Astrocyte (in vitro differentiated cells and primary cell): ENCODE measurements at regions not wholly inside any gene's neighbourhood (a gene's known extent, or its start where the extent isn't known, plus 50 kb on each side); places are given as distances from the start of the nearest gene placed in this dataset.

ENCODE experiments used
- DNase-seq: peaks from one replicate; pipeline ENCODE4 v3.0.0-alpha.2; 2010; ENCODE audit warnings: low read depth
- FAIRE-seq: peaks from 2 replicates; lab custom pipeline; 2011; peaks lifted over from hg19 to GRCh38; lab: Jason Lieb, UNC
- H2AFZ ChIP-seq: 2 replicates; pipeline ENCODE4 v1.6.0; 2012; ENCODE audit warnings: low read depth, low read length, inconsistent platforms
- H3K27ac ChIP-seq: 2 replicates; pipeline ENCODE4 v1.5.1; 2011; ENCODE audit warnings: low read depth, low read length, inconsistent platforms
- H3K27me3 ChIP-seq: 2 replicates; pipeline ENCODE4 v1.6.0; 2011; ENCODE audit warnings: low read length, inconsistent platforms; ENCODE audit not compliant: insufficient read depth
- H3K36me3 ChIP-seq: 2 replicates; pipeline ENCODE4 v1.5.1; 2011; ENCODE audit warnings: low read length, inconsistent platforms; ENCODE audit not compliant: insufficient read depth
- H3K4me1 ChIP-seq: 2 replicates; pipeline ENCODE4 v1.5.1; 2011; ENCODE audit warnings: low read length, inconsistent platforms; ENCODE audit not compliant: insufficient read depth
- H3K4me2 ChIP-seq: 2 replicates; pipeline ENCODE4 v1.6.0; 2012; ENCODE audit warnings: low read length, inconsistent platforms
- H3K4me3 ChIP-seq: 2 replicates; pipeline ENCODE4 v1.5.1; 2011; ENCODE audit warnings: low read depth, mild to moderate bottlenecking, low read length, inconsistent platforms; ENCODE audit not compliant: insufficient read depth
- H3K79me2 ChIP-seq: 2 replicates; pipeline ENCODE4 v1.6.0; 2012; ENCODE audit warnings: mild to moderate bottlenecking, low read length, inconsistent platforms; ENCODE audit not compliant: insufficient read depth
- H3K9ac ChIP-seq: 2 replicates; pipeline ENCODE4 v1.6.0; 2012; ENCODE audit warnings: mild to moderate bottlenecking, low read length, inconsistent platforms
- H3K9me3 ChIP-seq: 2 replicates; pipeline ENCODE4 v1.5.1; 2012; ENCODE audit warnings: low read depth, mild to moderate bottlenecking, low read length, inconsistent platforms; ENCODE audit not compliant: insufficient read depth
- H4K20me1 ChIP-seq: 2 replicates; pipeline ENCODE4 v1.6.0; 2012; ENCODE audit warnings: low read length, inconsistent platforms; ENCODE audit not compliant: insufficient read depth
- H3K27ac Mint-ChIP-seq: one replicate; pipeline ENCODE4 v1.8.0; 2021; ENCODE audit warnings: mild to moderate bottlenecking, mixed read lengths; ENCODE audit not compliant: unreplicated experiment
- H3K27me3 Mint-ChIP-seq: one replicate; pipeline ENCODE4 v1.8.0; 2021; ENCODE audit warnings: low read depth, mixed read lengths; ENCODE audit not compliant: unreplicated experiment
- H3K36me3 Mint-ChIP-seq: one replicate; pipeline ENCODE4 v1.8.0; 2021; ENCODE audit warnings: low read depth, mixed read lengths; ENCODE audit not compliant: unreplicated experiment
- H3K4me1 Mint-ChIP-seq: one replicate; pipeline ENCODE4 v1.8.0; 2021; ENCODE audit warnings: low read depth, mixed read lengths; ENCODE audit not compliant: unreplicated experiment
- H3K4me3 Mint-ChIP-seq: one replicate; pipeline ENCODE4 v1.8.0; 2021; ENCODE audit warnings: mild to moderate bottlenecking, moderate library complexity, mixed read lengths; ENCODE audit not compliant: unreplicated experiment
- H3K9me3 Mint-ChIP-seq: one replicate; pipeline ENCODE4 v1.8.0; 2021; ENCODE audit warnings: mild to moderate bottlenecking, mixed read lengths; ENCODE audit not compliant: unreplicated experiment
- EZH2 ChIP-seq: IDR thresholded peaks from 2 replicates; pipeline ENCODE4 v1.6.1; 2012; ENCODE audit warnings: mild to moderate bottlenecking, low read length, inconsistent platforms; ENCODE audit not compliant: insufficient read depth
- TF ChIP-seq, protein P1 (sequence below): IDR thresholded peaks from 2 replicates; pipeline ENCODE4 v1.5.1; 2011; ENCODE audit warnings: low read depth, mild to moderate bottlenecking, inconsistent platforms, low read length, moderate library complexity; ENCODE audit not compliant: insufficient read depth

DNA sequence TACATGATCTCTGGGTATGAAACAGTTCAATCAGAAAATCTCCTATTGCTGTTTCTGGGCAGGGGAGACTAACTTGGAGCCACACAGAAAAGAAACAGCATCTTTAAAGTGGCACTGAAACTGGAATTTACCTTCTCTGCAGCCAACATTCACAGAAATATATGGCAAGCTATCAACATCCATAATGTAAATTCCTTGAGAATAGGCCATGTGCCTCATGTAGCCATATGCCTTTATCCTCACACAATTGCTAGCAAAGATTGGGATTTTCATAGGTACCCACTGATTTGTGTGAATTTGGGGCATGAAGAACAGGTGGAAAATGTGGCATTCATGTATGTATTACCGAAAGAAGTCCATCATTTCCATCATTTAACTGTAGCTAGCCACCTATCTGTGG is 386.3 kb upstream of the TMCO5A start:
- Histone ChIP-seq H3K9ac (no peak overlapping the region), H3K27me3 (no peaks in the 10 kb centered on the region), H4K20me1 (no peaks in the 10 kb centered on the region), H3K79me2 (no peaks in the 10 kb centered on the region), H3K4me3 (no peak overlapping the region), H3K27ac (no peak overlapping the region), H3K4me1 (no peaks in the 10 kb centered on the region), H3K9me3 (no peaks in the 10 kb centered on the region), H3K36me3 (no peaks in the 10 kb centered on the region), H2AFZ (no peak overlapping the region), H3K4me2 (no peak overlapping the region)
- TF ChIP-seq EZH2: no peak
- TF ChIP-seq, protein P1, sequence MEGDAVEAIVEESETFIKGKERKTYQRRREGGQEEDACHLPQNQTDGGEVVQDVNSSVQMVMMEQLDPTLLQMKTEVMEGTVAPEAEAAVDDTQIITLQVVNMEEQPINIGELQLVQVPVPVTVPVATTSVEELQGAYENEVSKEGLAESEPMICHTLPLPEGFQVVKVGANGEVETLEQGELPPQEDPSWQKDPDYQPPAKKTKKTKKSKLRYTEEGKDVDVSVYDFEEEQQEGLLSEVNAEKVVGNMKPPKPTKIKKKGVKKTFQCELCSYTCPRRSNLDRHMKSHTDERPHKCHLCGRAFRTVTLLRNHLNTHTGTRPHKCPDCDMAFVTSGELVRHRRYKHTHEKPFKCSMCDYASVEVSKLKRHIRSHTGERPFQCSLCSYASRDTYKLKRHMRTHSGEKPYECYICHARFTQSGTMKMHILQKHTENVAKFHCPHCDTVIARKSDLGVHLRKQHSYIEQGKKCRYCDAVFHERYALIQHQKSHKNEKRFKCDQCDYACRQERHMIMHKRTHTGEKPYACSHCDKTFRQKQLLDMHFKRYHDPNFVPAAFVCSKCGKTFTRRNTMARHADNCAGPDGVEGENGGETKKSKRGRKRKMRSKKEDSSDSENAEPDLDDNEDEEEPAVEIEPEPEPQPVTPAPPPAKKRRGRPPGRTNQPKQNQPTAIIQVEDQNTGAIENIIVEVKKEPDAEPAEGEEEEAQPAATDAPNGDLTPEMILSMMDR: no peak
- no peak overlapping the region for H3K27ac Mint-ChIP-seq
- no peaks in the 10 kb centered on the region for H3K36me3 Mint-ChIP-seq
- H3K4me3 Mint-ChIP-seq: no peak overlapping the region
- H3K9me3 Mint-ChIP-seq: no peaks in the 10 kb centered on the region
- H3K4me1 Mint-ChIP-seq: no peaks in the 10 kb centered on the region
- FAIRE-seq (no peak), DNase-seq (no peak)
- H3K27me3 Mint-ChIP-seq: no peaks in the 10 kb centered on the region

DNA sequence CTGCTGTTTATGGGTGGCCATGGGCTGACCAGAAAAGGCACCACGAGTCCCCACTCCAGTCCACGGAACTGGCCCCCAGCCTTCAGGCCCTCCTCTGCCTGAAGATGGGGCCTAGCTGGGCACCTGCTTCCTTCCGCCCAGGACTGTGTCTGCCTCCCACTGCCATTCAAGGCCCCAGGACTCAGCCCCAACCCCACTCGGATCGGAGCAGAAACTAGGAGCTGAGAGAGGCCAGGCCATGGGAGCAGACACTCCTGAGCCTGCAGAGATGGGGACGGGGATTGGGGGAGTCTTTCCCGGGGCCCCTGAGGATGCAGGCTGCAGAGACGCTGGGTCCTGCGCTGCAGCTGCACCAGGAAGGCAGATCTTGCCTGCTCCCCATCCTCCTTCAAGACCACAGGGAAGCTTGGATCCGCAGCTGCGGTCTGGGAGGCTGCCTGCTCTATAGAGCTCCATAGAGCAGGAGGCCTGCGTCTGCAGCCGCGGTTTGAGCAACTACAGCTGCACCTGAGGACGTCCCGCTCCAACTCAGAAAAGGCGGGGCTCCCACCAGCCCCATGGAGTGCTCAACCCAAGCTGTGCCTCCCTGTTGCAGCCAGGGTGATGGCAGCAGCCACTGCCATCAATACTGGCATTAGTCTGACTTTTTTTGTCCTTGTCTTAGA is 383.9 kb upstream of the TMCO5A start:
- no peaks in the 10 kb centered on the region for H3K9me3 Mint-ChIP-seq
- H3K27me3 Mint-ChIP-seq: no peaks in the 10 kb centered on the region
- FAIRE-seq (no peak), DNase-seq (no peak)
- TF ChIP-seq EZH2: no peak
- TF ChIP-seq, protein P1: no peak
- H3K4me1 Mint-ChIP-seq: no peaks in the 10 kb centered on the region
- Histone ChIP-seq H4K20me1 (no peaks in the 10 kb centered on the region), H3K9me3 (no peaks in the 10 kb centered on the region), H3K4me2 (no peak overlapping the region), H3K9ac (no peak overlapping the region), H3K36me3 (no peaks in the 10 kb centered on the region), H3K27me3 (no peaks in the 10 kb centered on the region), H2AFZ (no peak overlapping the region), H3K27ac (no peak overlapping the region), H3K4me1 (no peaks in the 10 kb centered on the region), H3K79me2 (no peaks in the 10 kb centered on the region), H3K4me3 (no peak overlapping the region)
- no peaks in the 10 kb centered on the region for H3K36me3 Mint-ChIP-seq
- H3K27ac Mint-ChIP-seq: no peak overlapping the region
- no peak overlapping the region for H3K4me3 Mint-ChIP-seq

DNA sequence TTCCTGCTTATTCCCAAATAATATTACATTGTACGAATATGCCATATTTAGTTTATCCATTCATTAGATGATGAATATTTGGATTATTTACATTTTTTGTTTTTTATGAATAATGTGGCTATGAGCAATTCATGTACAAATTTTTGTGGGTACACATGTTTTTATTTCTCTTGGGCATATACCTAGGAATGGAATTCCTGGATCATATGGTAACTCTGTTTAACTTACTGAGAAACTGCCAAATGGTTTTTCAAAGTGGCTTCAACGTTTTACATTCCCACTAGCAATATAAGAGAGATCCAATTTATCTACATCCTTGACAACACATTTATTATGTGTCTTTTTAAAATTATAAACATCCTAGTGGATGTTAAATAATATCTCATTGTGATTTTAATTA is 362.0 kb upstream of the TMCO5A start:
- no peaks in the 10 kb centered on the region for H4K20me1 ChIP-seq
- H3K27me3 ChIP-seq: no peaks in the 10 kb centered on the region
- TF ChIP-seq, protein P1: no peak
- no peak for TF ChIP-seq EZH2
- H3K4me1 Mint-ChIP-seq: peaks cover 3% of the 10 kb centered on the region
- DNase-seq (no peak), FAIRE-seq (no peak)
- no peak overlapping the region for H3K27ac ChIP-seq
- H3K79me2 ChIP-seq: no peaks in the 10 kb centered on the region
- no peak overlapping the region for H3K9ac ChIP-seq
- H3K27ac Mint-ChIP-seq: no peak overlapping the region
- no peaks in the 10 kb centered on the region for H3K9me3 ChIP-seq
- no peaks in the 10 kb centered on the region for H3K36me3 ChIP-seq
- no peaks in the 10 kb centered on the region for H3K4me1 ChIP-seq
- H3K4me2 ChIP-seq: no peak overlapping the region
- no peak overlapping the region for H2AFZ ChIP-seq
- H3K27me3 Mint-ChIP-seq: no peaks in the 10 kb centered on the region
- H3K4me3 Mint-ChIP-seq: no peak overlapping the region
- peaks cover 2% of the 10 kb centered on the region for H3K9me3 Mint-ChIP-seq
- H3K4me3 ChIP-seq: no peak overlapping the region
- H3K36me3 Mint-ChIP-seq: no peaks in the 10 kb centered on the region
